RWPE2 (cell line): ENCODE measurements at regions not wholly inside any gene's neighbourhood (a gene's known extent, or its start where the extent isn't known, plus 50 kb on each side); places are given as distances from the start of the nearest gene placed in this dataset.

ENCODE experiments used
- ATAC-seq: fragments of 200-7000 bp; cut with Tn5 transposase; 3 replicates; pipeline ENCODE4 v1.9.1; 2021; ENCODE audit warnings: low read depth
- DNase-seq: peaks from one replicate; pipeline ENCODE4 v3.0.0-alpha.2; 2020; ENCODE audit warnings: low spot score
- H3K27ac ChIP-seq: fragments of 450-650 bp; 2 replicates; pipeline ENCODE4 v1.5.1; 2017; ENCODE audit warnings: mild to moderate bottlenecking; ENCODE audit not compliant: poor library complexity, severe bottlenecking
- H3K27me3 ChIP-seq: fragments of 250-450 bp; sonication (Bioruptor Pico); 2 replicates; pipeline ENCODE4 v1.5.1; 2021; ENCODE audit warnings: mild to moderate bottlenecking, moderate library complexity; ENCODE audit not compliant: insufficient read depth, poor library complexity, severe bottlenecking
- H3K36me3 ChIP-seq: fragments of 250-450 bp; sonication (Bioruptor Pico); 2 replicates; pipeline ENCODE4 v1.5.1; 2020; ENCODE audit warnings: low read depth, mild to moderate bottlenecking, moderate library complexity
- H3K4me1 ChIP-seq: fragments of 250-450 bp; sonication (Bioruptor Pico); 2 replicates; pipeline ENCODE4 v1.5.1; 2021; ENCODE audit warnings: mild to moderate bottlenecking, moderate library complexity; ENCODE audit not compliant: insufficient read depth, poor library complexity, severe bottlenecking
- H3K4me3 ChIP-seq: fragments of 250-450 bp; sonication (Bioruptor Pico); 2 replicates; pipeline ENCODE4 v1.5.1; 2021; ENCODE audit warnings: mild to moderate bottlenecking, moderate library complexity; ENCODE audit not compliant: severe bottlenecking
- H3K9me3 ChIP-seq: fragments of 250-450 bp; sonication (Bioruptor Pico); 2 replicates; pipeline ENCODE4 v1.5.1; 2021; ENCODE audit warnings: mild to moderate bottlenecking, moderate library complexity; ENCODE audit not compliant: severe bottlenecking
- CTCF ChIP-seq: fragments of 450-650 bp; IDR thresholded peaks from one replicate; pipeline ENCODE4 v1.5.1; 2017; ENCODE audit warnings: mild to moderate bottlenecking, moderate library complexity; ENCODE audit not compliant: poor library complexity, severe bottlenecking

DNA sequence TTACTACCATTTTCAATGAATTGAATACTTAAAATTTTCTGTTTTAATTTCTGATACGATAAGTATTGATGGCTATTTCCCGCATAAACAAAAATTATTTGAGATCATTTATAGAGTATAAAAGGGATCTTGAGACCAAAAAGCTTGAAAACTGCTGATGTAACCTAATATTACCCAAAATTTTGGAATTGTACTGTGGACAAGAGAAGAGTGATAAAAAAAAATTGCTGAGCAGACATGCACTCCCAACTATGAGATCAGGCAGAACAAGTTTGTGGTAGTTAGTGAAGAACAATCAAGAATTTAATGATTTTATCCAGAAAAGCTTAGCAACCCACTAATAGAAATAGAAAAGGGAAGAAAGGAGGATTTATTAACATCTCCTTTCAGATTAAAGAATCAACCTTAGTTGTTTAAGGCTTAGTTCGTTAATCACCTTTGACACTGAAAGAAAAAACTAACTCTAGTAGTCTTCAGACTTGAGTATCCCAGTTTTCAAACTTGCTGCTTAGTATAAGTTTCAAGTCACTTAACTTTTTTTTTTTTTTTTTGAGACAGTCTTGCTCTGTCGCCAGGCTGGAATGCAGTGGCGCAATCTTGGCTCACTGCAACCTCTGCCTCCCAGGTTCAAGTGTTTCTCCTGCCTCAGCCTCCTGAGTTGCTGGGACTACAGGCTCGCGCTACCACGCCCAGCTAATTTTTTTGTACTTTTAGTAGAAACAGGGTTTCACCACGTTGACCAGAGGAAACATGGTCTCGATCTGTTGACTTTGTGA is 50.6 kb upstream of the ZC3HAV1 start:
- no peaks in the 10 kb centered on the region for H3K27me3 ChIP-seq
- H3K4me1 ChIP-seq, result peaks cover 5% of the 10 kb centered on the region
- no peak for TF ChIP-seq CTCF
- no peak overlapping the region for H3K27ac ChIP-seq
- H3K4me3 ChIP-seq, result no peak overlapping the region
- ATAC-seq (no peak), DNase-seq (no peak)
- H3K36me3 ChIP-seq, result peaks cover 11% of the 10 kb centered on the region
- no peaks in the 10 kb centered on the region for H3K9me3 ChIP-seq

DNA sequence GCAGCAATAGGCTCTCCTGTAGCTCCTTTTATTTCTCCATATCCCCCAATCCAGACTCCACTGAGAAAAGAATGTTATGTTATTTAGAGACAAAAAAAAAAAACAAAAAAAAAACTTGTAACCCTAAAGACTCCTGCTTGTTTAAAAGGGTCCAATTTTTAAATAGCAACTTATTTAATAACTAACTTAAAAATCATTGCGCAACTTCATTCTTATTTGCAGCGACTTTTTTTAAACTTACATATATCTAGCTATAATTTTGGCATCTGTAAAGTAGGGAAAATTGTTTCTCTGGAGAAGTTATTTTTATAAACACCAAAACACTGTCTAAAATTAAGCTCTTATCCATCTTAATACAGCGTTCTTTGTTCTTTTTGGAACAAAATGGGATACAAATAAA is 59.0 kb upstream of the ZC3HAV1 start:
- DNase-seq (no peak), ATAC-seq (no peak)
- Histone ChIP-seq H3K4me1 (no peaks in the 10 kb centered on the region), H3K36me3 (no peaks in the 10 kb centered on the region), H3K4me3 (no peak overlapping the region), H3K27ac (no peak overlapping the region), H3K27me3 (no peaks in the 10 kb centered on the region), H3K9me3 (no peaks in the 10 kb centered on the region)
- no peak for TF ChIP-seq CTCF

GRCh38 chr7:139169816-139170215 is 60.3 kb upstream of the ZC3HAV1 start:
- no peak for TF ChIP-seq CTCF
- no peaks in the 10 kb centered on the region for H3K27me3 ChIP-seq
- no peaks in the 10 kb centered on the region for H3K9me3 ChIP-seq
- no peak overlapping the region for H3K4me3 ChIP-seq
- no peaks in the 10 kb centered on the region for H3K36me3 ChIP-seq
- no peak overlapping the region for H3K27ac ChIP-seq
- H3K4me1 ChIP-seq, result no peaks in the 10 kb centered on the region
- ATAC-seq (no peak), DNase-seq (no peak)

GRCh38 chr7:139172775-139173174 is 58.3 kb upstream of the UBN2 start:
- ATAC-seq (no peak), DNase-seq (no peak)
- Histone ChIP-seq H3K27ac (no peak overlapping the region), H3K36me3 (no peaks in the 10 kb centered on the region), H3K9me3 (no peaks in the 10 kb centered on the region), H3K4me3 (no peak overlapping the region), H3K27me3 (no peaks in the 10 kb centered on the region), H3K4me1 (no peaks in the 10 kb centered on the region)
- no peak for TF ChIP-seq CTCF

DNA sequence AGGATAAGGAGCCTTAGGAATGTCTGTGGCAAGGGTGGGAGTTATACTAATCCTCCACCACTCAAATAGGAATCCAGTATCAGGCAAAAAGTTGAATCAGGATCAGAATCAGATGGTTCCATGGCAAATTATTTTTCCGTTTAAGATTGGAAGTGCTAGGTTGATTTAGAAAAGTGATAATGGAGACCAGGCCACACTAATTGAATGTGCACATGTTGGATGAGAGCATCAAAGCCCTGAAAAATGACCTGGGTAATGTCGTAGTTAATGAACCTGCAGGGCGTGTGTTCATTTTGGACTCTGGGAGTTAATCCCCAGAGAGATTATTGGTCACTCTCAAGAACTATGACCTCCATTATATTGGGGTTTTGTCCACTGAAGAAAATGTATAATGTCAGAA is 53.3 kb upstream of the UBN2 start:
- no peak for ATAC-seq

More for the DNA sequence above, 53.3 kb upstream of the UBN2 start:
- no peak for TF ChIP-seq CTCF
- Histone ChIP-seq H3K4me3 (no peak overlapping the region), H3K4me1 (peaks cover 5% of the 10 kb centered on the region), H3K27ac (no peak overlapping the region), H3K27me3 (no peaks in the 10 kb centered on the region), H3K36me3 (peaks cover 24% of the 10 kb centered on the region), H3K9me3 (no peaks in the 10 kb centered on the region)
- no peak for DNase-seq
